H1 (cell line): ENCODE measurements at regions not wholly inside any gene's neighbourhood (a gene's known extent, or its start where the extent isn't known, plus 50 kb on each side); places are given as distances from the start of the nearest gene placed in this dataset.

Source experiments
- CTCF ChIA-PET: fragments of 300-600 bp; sonication (Branson Sonifier 250); formaldehyde crosslinking; loops from one replicate; lab custom pipeline; 2021; ENCODE audit not compliant: partially characterized antibody; lab: Charles Lee
- POLR2A ChIA-PET: fragments of 300-600 bp; sonication (Branson Sonifier 250); formaldehyde crosslinking; loops from one replicate; lab custom pipeline; 2021; ENCODE audit warnings: inconsistent platforms; ENCODE audit not compliant: partially characterized antibody; lab: Charles Lee
- DNase-seq, 2 experiments: peaks; one replicate each; pipeline versions ENCODE4 v3.0.0 to v3.0.0-alpha.2; 2010 to 2022; ENCODE audit warnings: low spot score in 2 of 2, low read depth in 1 of 2, mixed read lengths in 1 of 2
- FAIRE-seq: peaks from 2 replicates; lab custom pipeline; 2011; peaks lifted over from hg19 to GRCh38; lab: Jason Lieb, UNC
- H2AFZ ChIP-seq: 2 replicates; pipeline ENCODE4 v1.8.1; 2012; ENCODE audit warnings: low read length, inconsistent platforms
- H2AK5ac ChIP-seq: 2 replicates; pipeline ENCODE4 v1.6.1; 2013; ENCODE audit warnings: low read depth, low read length
- H2BK120ac ChIP-seq: replicated peaks from 2 replicates; pipeline ENCODE3; 2013; ENCODE audit warnings: low read depth, low read length, inconsistent platforms
- H2BK12ac ChIP-seq: 2 replicates; pipeline ENCODE4 v1.6.1; 2013; ENCODE audit warnings: low read depth, low read length
- H2BK15ac ChIP-seq: 2 replicates; pipeline ENCODE4 v1.6.1; 2013; ENCODE audit warnings: low read length
- H2BK20ac ChIP-seq: 2 replicates; pipeline ENCODE4 v1.6.1; 2013; ENCODE audit warnings: low read length
- H2BK5ac ChIP-seq: 2 replicates; pipeline ENCODE4 v1.6.1; 2013; ENCODE audit warnings: low read depth, low read length
- H3K14ac ChIP-seq: 2 replicates; pipeline ENCODE4 v1.6.1; 2013; ENCODE audit warnings: inconsistent platforms; ENCODE audit not compliant: insufficient read length
- H3K18ac ChIP-seq: 2 replicates; pipeline ENCODE4 v1.6.1; 2013; ENCODE audit warnings: low read length; ENCODE audit errors: extremely low read depth
- H3K23ac ChIP-seq: 2 replicates; pipeline ENCODE4 v1.6.1; 2013; ENCODE audit warnings: inconsistent platforms; ENCODE audit not compliant: insufficient read length
- H3K23me2 ChIP-seq: 2 replicates; pipeline ENCODE4 v1.6.1; 2013; ENCODE audit warnings: low read depth, low read length
- H3K27ac ChIP-seq: 2 replicates; pipeline ENCODE4 v1.6.1; 2011; ENCODE audit warnings: low read depth, low read length, inconsistent platforms
- H3K27me3 ChIP-seq, 4 experiments: replicated peaks in 1 of 4; 1 replicate in 1 of 4; 2 replicates in 3 of 4; pipeline versions ENCODE4 v1.6.1 to v1.8.1; 2011 to 2013; ENCODE audit warnings: low read length in 3 of 4, mild to moderate bottlenecking in 3 of 4, inconsistent platforms in 2 of 4, mixed read lengths in 2 of 4, moderate library complexity in 1 of 4; ENCODE audit not compliant: control insufficient read depth in 3 of 4, insufficient read depth in 3 of 4; ENCODE audit errors: extremely low read depth in 1 of 4
- H3K36me3 ChIP-seq, 4 experiments: 2 replicates each; pipeline versions ENCODE4 v1.6.1 to v1.8.1; 2011 to 2013; ENCODE audit warnings: mild to moderate bottlenecking in 4 of 4, low read length in 3 of 4, moderate library complexity in 2 of 4, control low read depth in 1 of 4, inconsistent platforms in 1 of 4; ENCODE audit not compliant: insufficient read depth in 4 of 4, control insufficient read depth in 2 of 4
- H3K4ac ChIP-seq: replicated peaks from 2 replicates; pipeline ENCODE3; 2013; ENCODE audit warnings: low read length, low read depth, mixed read lengths, inconsistent platforms; ENCODE audit not compliant: insufficient read length
- H3K4me1 ChIP-seq, 4 experiments: replicated peaks in 1 of 4; 1 replicate in 1 of 4; 2 replicates in 3 of 4; pipeline versions ENCODE4 v1.6.1 to v1.8.1; 2011 to 2013; ENCODE audit warnings: low read length in 3 of 4, inconsistent platforms in 2 of 4, mixed read lengths in 1 of 4; ENCODE audit not compliant: insufficient read depth in 4 of 4, control insufficient read depth in 3 of 4
- H3K4me2 ChIP-seq, 2 experiments: 2 replicates each; pipeline versions ENCODE4 v1.6.1 to v1.8.1; 2011 to 2013; ENCODE audit warnings: low read depth in 2 of 2, low read length in 2 of 2, control low read depth in 1 of 2, inconsistent platforms in 1 of 2, mild to moderate bottlenecking in 1 of 2; ENCODE audit not compliant: insufficient read depth in 1 of 2
- H3K4me3 ChIP-seq, 4 experiments: fragments of 200-600, 300-600 bp in 1 of 4; sonication (generic), shearing (Covaris generic), sonication (Bioruptor Twin) in 1 of 4; 2 replicates each; pipeline versions ENCODE4 v1.5.1 to v1.8.1; 2011 to 2016; ENCODE audit warnings: low read length in 4 of 4, low read depth in 3 of 4, control low read depth in 2 of 4, inconsistent platforms in 2 of 4, mild to moderate bottlenecking in 2 of 4, mixed read lengths in 1 of 4, moderate library complexity in 1 of 4; ENCODE audit not compliant: insufficient read depth in 2 of 4; ENCODE audit errors: extremely low read depth in 1 of 4
- H3K56ac ChIP-seq: replicated peaks from 2 replicates; pipeline ENCODE3; 2013; ENCODE audit warnings: low read depth, mild to moderate bottlenecking, mixed read lengths, low read length, inconsistent platforms; ENCODE audit not compliant: insufficient read length
- H3K79me1 ChIP-seq: 2 replicates; pipeline ENCODE4 v1.6.1; 2013; ENCODE audit warnings: low read depth, low read length, control low read depth
- H3K79me2 ChIP-seq, 2 experiments: 2 replicates each; pipeline versions ENCODE4 v1.6.1 to v1.8.1; 2012 to 2013; ENCODE audit warnings: low read length in 2 of 2, mild to moderate bottlenecking in 2 of 2, inconsistent platforms in 1 of 2; ENCODE audit not compliant: insufficient read depth in 2 of 2, control insufficient read depth in 1 of 2
- H3K9ac ChIP-seq, 4 experiments: replicated peaks in 1 of 4; 1 replicate in 1 of 4; 2 replicates in 3 of 4; pipeline versions ENCODE4 v1.6.1 to v1.8.1; 2011 to 2013; ENCODE audit warnings: low read depth in 3 of 4, low read length in 3 of 4, control low read depth in 2 of 4, mild to moderate bottlenecking in 2 of 4, moderate library complexity in 2 of 4, inconsistent platforms in 1 of 4; ENCODE audit errors: extremely low read depth in 1 of 4
- H3K9me3 ChIP-seq, 2 experiments: 2 replicates each; pipeline versions ENCODE4 v1.6.1 to v1.8.1; 2012 to 2013; ENCODE audit warnings: mild to moderate bottlenecking in 2 of 2, moderate library complexity in 2 of 2, control low read depth in 1 of 2, inconsistent platforms in 1 of 2, low read depth in 1 of 2, low read length in 1 of 2, mixed read lengths in 1 of 2; ENCODE audit not compliant: insufficient read depth in 2 of 2
- H4K20me1 ChIP-seq, 2 experiments: replicated peaks in 1 of 2; 2 replicates each; pipeline versions ENCODE3 to v1.8.1; 2011 to 2013; ENCODE audit warnings: inconsistent platforms in 2 of 2, low read length in 2 of 2, mild to moderate bottlenecking in 1 of 2; ENCODE audit not compliant: insufficient read depth in 2 of 2, control insufficient read depth in 1 of 2
- H4K5ac ChIP-seq: 2 replicates; pipeline ENCODE4 v1.6.1; 2013; ENCODE audit warnings: low read length, low read depth, mixed read lengths, inconsistent platforms; ENCODE audit not compliant: insufficient read length
- H4K8ac ChIP-seq: 2 replicates; pipeline ENCODE4 v1.8.0; 2013; ENCODE audit warnings: mild to moderate bottlenecking, moderate library complexity, low read length, inconsistent platforms; ENCODE audit not compliant: insufficient read depth; ENCODE audit errors: extremely low read depth
- H4K91ac ChIP-seq: replicated peaks from 2 replicates; pipeline ENCODE3; 2013; ENCODE audit warnings: low read length, mixed read lengths, inconsistent platforms; ENCODE audit not compliant: insufficient read length
- CHD2 ChIP-seq: IDR thresholded peaks from 2 replicates; pipeline ENCODE4 v1.6.1; 2012; ENCODE audit warnings: low read length, improper control_type of control experiment
- CTBP2 ChIP-seq: IDR thresholded peaks from 2 replicates; pipeline ENCODE4 v1.7.0; 2011; ENCODE audit warnings: borderline replicate concordance, mild to moderate bottlenecking, moderate library complexity, mixed read lengths, low read length; ENCODE audit not compliant: insufficient read depth, insufficient read length
- HDAC2 ChIP-seq, 2 experiments: fragments of 300-600 bp in 1 of 2; sonication (generic) in 1 of 2; IDR thresholded peaks; 2 replicates each; pipeline ENCODE4 v1.6.1; 2011 to 2012; ENCODE audit warnings: low read depth in 2 of 2, low read length in 2 of 2, mild to moderate bottlenecking in 2 of 2, moderate library complexity in 2 of 2, borderline replicate concordance in 1 of 2, inconsistent platforms in 1 of 2
- JUN ChIP-seq: IDR thresholded peaks from 2 replicates; pipeline ENCODE4 v1.6.1; 2011; ENCODE audit warnings: low read depth, mild to moderate bottlenecking, improper control_type of control experiment, low read length
- MAFK ChIP-seq: IDR thresholded peaks from 2 replicates; pipeline ENCODE4 v1.6.1; 2012; ENCODE audit warnings: low read depth, mild to moderate bottlenecking, improper control_type of control experiment, low read length
- TAF1 ChIP-seq: IDR thresholded peaks from 2 replicates; pipeline ENCODE4 v1.6.1; 2011; ENCODE audit warnings: mild to moderate bottlenecking, low read depth, low read length
- TBP ChIP-seq: IDR thresholded peaks from 2 replicates; pipeline ENCODE4 v1.6.1; 2011; ENCODE audit warnings: low read depth, low read length, improper control_type of control experiment
- WGBS, 2 experiments: shearing (Covaris generic) in 1 of 2; methylation state at CpG; one replicate each; pipeline versions ENCODE4 v1.1.6 to v1.1.7; 2013 to 2015; ENCODE audit warnings: low lambda C conversion rate in 2 of 2, mixed read lengths in 2 of 2, inconsistent platforms in 1 of 2, low coverage in 1 of 2, missing lambda C conversion rate in 1 of 2; ENCODE audit not compliant: insufficient replicate concordance in 2 of 2, insufficient coverage in 1 of 2, insufficient read length in 1 of 2; ENCODE audit errors: extremely low coverage in 1 of 2, missing lambda C conversion rate in 1 of 2; 5-methylcytosine and 5-hydroxymethylcytosine counted together
- TF ChIP-seq, protein P1 (sequence below): IDR thresholded peaks from 2 replicates; pipeline ENCODE4 v1.6.1; 2012; ENCODE audit warnings: inconsistent platforms

GRCh38 chr14:71415404-71415690, 508.1 kb downstream of the PCNX1 start:
- no peak overlapping the region for H2AK5ac ChIP-seq
- TF ChIP-seq CHD2 (no peak), JUN (no peak), HDAC2 (IDR thresholded peaks at IDR 0.05; ENCODE audit: borderline replicate concordance in 1 of 2, low read depth in 2 of 2, low read length in 2 of 2) (no peak), TAF1 (no peak), CTBP2 (no peak), TBP (no peak), MAFK (no peak)
- TF ChIP-seq, protein P1, sequence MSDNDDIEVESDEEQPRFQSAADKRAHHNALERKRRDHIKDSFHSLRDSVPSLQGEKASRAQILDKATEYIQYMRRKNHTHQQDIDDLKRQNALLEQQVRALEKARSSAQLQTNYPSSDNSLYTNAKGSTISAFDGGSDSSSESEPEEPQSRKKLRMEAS = no peak
- H2BK20ac ChIP-seq = no peak overlapping the region
- H3K27ac ChIP-seq = no peak overlapping the region
- no peak overlapping the region for H2BK15ac ChIP-seq
- no peaks in the 10 kb centered on the region for H3K27me3 ChIP-seq
- H3K9ac ChIP-seq = no peak overlapping the region
- H2BK5ac ChIP-seq = no peak overlapping the region
- no peak overlapping the region for H2BK120ac ChIP-seq
- H2BK12ac ChIP-seq = no peak overlapping the region
- DNase-seq = no peak
- H2AFZ ChIP-seq = no peak overlapping the region
- WGBS, 2 experiments = 80% methylated on average over 1 of the region's 1 CpG; no CpG with 5 or more reads in 1 of the 2 experiments
- ChIA-PET CTCF (interaction anchor here (0.5 to 1.5 kb wide), 4 partner anchors 11 to 338 kb away, joined by 3 to 4 read pairs (median 4); no protein-coding TSS in a partner anchor), POLR2A (no interaction called here)
- H3K79me2 ChIP-seq = peaks cover 0 to 43% of the 10 kb centered on the region in 2 experiments; a peak in 2 of 4 replicates
- H3K4me1 ChIP-seq = peaks cover 0 to 2% (median under 1%) of the 10 kb centered on the region in 4 experiments; a peak in 2 of 7 replicates
- no peak overlapping the region for H4K8ac ChIP-seq
- H3K4ac ChIP-seq = no peak overlapping the region
- FAIRE-seq = no peak
- H3K79me1 ChIP-seq = peaks cover 4% of the 10 kb centered on the region; the same call in 1 of the 2 replicates
- H3K36me3 ChIP-seq = no peaks in the 10 kb centered on the region
- no peaks in the 10 kb centered on the region for H3K23me2 ChIP-seq
- H3K9me3 ChIP-seq = peaks cover 0 to 4% of the 10 kb centered on the region in 2 experiments; a peak in 1 of 4 replicates
- H3K4me2 ChIP-seq = no peak overlapping the region
- no peak overlapping the region for H3K14ac ChIP-seq
- no peak overlapping the region for H3K23ac ChIP-seq
- H3K18ac ChIP-seq = no peak overlapping the region
- no peak overlapping the region for H4K91ac ChIP-seq
- no peak overlapping the region for H3K56ac ChIP-seq
- no peaks in the 10 kb centered on the region for H4K20me1 ChIP-seq
- no peak overlapping the region for H4K5ac ChIP-seq
- H3K4me3 ChIP-seq = no peak overlapping the region
